DOHH2 (cell line): ENCODE measurements at regions not wholly inside any gene's neighbourhood (a gene's known extent, or its start where the extent isn't known, plus 50 kb on each side); places are given as distances from the start of the nearest gene placed in this dataset.

Source experiments
- CTCF ChIP-seq: fragments of 200-600 bp; sonication (generic); IDR thresholded peaks from one replicate; pipeline ENCODE4 v1.5.1; 2014; ENCODE audit warnings: antibody characterized with exemption, mild to moderate bottlenecking, low read depth, low read length; ENCODE audit not compliant: poor library complexity, severe bottlenecking
- EZH2phosphoT487 ChIP-seq: fragments of 200-600 bp; sonication (generic); IDR thresholded peaks from 2 replicates; pipeline ENCODE4 v1.6.1; 2017; ENCODE audit warnings: borderline replicate concordance, mild to moderate bottlenecking, antibody characterized with exemption, low read length, moderate library complexity, mixed read lengths

- TF ChIP-seq CTCF = no peak
- no peak for TF ChIP-seq EZH2phosphoT487
Observed at GRCh38 chr5:91266184-91266705, 116.9 kb downstream of the ARRDC3 start.
